Activated naive CD8-positive, alpha-beta T cell (primary cell): ENCODE measurements at regions not wholly inside any gene's neighbourhood (a gene's known extent, or its start where the extent isn't known, plus 50 kb on each side); places are given as distances from the start of the nearest gene placed in this dataset.

Source experiments
- H3K27ac Mint-ChIP-seq: one replicate; pipeline ENCODE4 v1.8.0; 2021; ENCODE audit warnings: mixed read lengths
- H3K27me3 Mint-ChIP-seq: one replicate; pipeline ENCODE4 v1.8.0; 2021; ENCODE audit warnings: mixed read lengths
- H3K36me3 Mint-ChIP-seq: one replicate; pipeline ENCODE4 v1.8.0; 2021; ENCODE audit warnings: mixed read lengths
- H3K4me1 Mint-ChIP-seq: one replicate; pipeline ENCODE4 v1.8.0; 2021; ENCODE audit warnings: low read depth, mixed read lengths
- H3K4me3 Mint-ChIP-seq: one replicate; pipeline ENCODE4 v1.8.0; 2021; ENCODE audit warnings: mild to moderate bottlenecking, mixed read lengths
- H3K9me3 Mint-ChIP-seq: one replicate; pipeline ENCODE4 v1.8.0; 2021; ENCODE audit warnings: low read depth, mixed read lengths

DNA sequence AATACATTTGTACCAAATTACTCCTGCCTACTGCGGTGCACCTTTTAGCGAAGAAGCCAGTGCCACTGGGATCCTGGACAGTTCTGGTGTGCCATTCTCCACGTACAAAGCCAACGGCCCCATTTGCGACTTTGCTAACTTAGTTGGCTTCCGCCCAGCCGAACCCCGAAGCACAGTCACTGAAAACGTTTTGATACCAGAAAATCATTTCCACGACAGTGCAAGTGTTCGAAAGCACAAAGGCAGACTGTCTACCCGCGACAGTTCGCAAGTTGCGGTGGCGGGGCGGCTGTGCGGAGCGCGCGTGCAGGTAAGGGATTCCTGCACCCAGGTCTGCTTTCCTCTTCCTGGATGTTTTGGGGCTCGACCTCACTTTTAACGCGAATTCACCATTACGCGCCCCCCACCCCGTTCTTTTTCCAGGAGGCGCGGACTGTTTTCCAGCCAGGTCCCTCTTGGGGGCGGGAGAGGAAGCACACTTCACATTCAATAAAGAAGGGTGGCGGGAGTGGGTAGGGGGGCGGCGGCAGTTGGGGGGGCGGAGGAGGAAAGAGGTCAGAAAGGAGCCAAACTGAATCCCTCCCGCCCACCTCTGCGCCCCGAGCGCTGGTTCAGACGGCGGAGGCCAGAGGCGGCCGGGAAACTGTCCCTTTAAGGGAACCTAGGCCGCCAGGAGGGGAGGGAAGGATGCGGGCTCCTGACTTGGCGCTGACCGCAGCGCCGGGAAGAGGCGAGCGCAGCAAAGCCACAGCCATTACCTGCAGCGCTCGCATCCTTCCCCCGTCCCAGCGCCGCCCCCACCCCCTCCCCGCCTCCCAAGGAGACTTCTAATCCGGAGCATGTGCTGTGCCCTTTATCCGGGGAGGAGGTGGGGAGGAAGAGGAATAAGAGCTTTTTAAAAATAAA lies 107.4 kb upstream of the KCTD1 start:
- Mint-ChIP-seq H3K9me3 (no peaks in the 10 kb centered on the region), H3K4me1 (peaks cover 10% of the 10 kb centered on the region), H3K27me3 (peaks cover 51% of the 10 kb centered on the region), H3K36me3 (no peaks in the 10 kb centered on the region), H3K4me3 (peak overlapping the region; percentile 68), H3K27ac (no peak overlapping the region)

DNA sequence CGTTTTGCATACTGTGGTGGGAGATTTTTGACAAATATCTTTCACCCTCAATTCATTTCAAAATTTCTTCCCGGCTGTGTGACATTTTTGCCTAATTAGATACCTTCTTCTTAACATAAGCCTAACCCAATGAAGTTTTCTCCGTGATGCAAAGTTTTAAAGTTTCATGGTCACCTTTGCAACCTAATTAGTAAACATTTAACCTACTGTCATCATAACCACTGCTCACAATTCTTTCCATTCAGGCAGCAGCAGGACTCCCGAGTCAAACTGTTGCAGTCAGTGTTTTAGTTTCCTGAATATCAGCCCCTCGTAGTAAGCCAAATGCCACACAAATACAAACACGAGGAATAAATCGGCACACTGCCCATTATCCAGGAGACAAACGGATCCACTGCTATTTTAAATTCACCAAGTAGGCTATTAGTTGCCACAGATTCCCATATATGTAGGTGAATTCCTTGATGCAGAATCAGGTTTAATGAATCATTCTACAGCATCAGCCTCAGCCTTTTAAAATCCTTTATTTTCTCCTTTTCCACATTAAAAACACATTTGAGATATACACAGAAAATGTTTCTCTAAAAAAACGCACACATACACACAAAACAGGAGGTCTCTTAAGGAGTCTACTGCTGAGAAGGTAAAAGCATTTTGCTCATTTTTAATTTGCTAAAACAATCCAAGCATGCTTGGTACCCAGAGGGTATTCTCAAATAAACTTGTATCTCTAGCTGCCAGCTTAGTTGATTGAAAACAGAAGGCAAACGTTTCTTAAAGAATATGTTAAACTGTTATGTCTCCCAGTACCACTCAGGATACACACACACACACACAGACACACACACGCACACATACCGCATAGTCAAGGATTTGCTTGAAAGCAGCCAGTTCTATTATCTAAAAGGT lies 106.5 kb upstream of the KCTD1 start:
- H3K4me3 Mint-ChIP-seq: peak overlapping the region; percentile 68
- peaks cover 10% of the 10 kb centered on the region for H3K4me1 Mint-ChIP-seq
- H3K9me3 Mint-ChIP-seq: no peaks in the 10 kb centered on the region
- no peak overlapping the region for H3K27ac Mint-ChIP-seq
- H3K36me3 Mint-ChIP-seq: no peaks in the 10 kb centered on the region
- peaks cover 53% of the 10 kb centered on the region for H3K27me3 Mint-ChIP-seq

DNA sequence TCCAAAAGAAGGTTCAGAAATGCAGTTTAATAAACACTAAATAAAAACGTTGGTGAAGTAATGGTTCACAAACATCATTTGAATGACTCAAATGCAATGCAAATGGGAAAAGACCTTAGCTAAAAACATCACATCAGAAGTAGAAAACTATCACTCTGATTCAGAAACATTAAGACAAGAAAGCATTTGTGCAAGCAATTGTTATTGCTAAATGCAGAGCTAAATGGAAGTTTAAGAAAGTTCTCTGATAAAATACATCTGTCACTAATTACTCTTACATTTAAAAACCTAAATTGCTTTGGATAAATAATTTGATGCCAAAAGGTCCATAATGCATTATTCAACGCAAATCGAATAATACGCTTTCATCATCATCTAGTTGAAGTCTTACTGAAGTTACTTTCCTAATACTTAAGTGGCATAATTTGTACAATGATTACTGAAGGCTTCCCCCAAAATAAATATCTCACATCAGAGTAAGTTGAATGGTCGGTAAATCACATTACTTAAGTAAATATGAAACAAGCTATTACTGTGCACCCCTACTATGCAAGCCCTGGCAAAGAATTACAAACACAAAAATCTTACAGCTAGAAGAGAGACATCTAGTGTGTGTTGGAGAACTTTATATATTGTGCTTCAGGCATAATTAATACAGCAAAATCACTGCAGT lies 105.7 kb upstream of the KCTD1 start:
- Mint-ChIP-seq H3K4me3 (no peak overlapping the region), H3K9me3 (no peaks in the 10 kb centered on the region), H3K4me1 (peaks cover 10% of the 10 kb centered on the region), H3K27me3 (peaks cover 52% of the 10 kb centered on the region), H3K36me3 (no peaks in the 10 kb centered on the region), H3K27ac (no peak overlapping the region)

DNA sequence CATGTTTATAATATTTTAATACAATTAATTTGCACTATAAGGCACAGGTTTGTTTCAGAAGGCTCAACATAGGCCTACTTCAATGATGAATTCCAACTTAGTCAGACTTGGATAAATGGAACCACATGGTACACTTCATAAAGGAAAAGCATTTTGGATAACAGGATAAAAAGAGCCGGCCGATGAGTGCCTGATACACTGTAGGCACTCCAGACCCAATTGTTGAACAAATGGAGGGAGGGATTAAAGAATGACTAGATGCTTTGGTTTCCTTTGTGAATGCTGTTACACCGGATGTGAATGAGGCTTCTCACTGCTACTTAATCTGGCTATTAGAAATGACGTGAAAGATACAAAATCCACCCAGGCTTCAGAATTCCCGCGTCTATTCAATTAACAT lies 104.1 kb upstream of the KCTD1 start:
- peaks cover 39% of the 10 kb centered on the region for H3K27me3 Mint-ChIP-seq
- H3K4me1 Mint-ChIP-seq: peaks cover 7% of the 10 kb centered on the region
- H3K27ac Mint-ChIP-seq: no peak overlapping the region
- no peaks in the 10 kb centered on the region for H3K9me3 Mint-ChIP-seq
- H3K4me3 Mint-ChIP-seq: no peak overlapping the region
- H3K36me3 Mint-ChIP-seq: no peaks in the 10 kb centered on the region

DNA sequence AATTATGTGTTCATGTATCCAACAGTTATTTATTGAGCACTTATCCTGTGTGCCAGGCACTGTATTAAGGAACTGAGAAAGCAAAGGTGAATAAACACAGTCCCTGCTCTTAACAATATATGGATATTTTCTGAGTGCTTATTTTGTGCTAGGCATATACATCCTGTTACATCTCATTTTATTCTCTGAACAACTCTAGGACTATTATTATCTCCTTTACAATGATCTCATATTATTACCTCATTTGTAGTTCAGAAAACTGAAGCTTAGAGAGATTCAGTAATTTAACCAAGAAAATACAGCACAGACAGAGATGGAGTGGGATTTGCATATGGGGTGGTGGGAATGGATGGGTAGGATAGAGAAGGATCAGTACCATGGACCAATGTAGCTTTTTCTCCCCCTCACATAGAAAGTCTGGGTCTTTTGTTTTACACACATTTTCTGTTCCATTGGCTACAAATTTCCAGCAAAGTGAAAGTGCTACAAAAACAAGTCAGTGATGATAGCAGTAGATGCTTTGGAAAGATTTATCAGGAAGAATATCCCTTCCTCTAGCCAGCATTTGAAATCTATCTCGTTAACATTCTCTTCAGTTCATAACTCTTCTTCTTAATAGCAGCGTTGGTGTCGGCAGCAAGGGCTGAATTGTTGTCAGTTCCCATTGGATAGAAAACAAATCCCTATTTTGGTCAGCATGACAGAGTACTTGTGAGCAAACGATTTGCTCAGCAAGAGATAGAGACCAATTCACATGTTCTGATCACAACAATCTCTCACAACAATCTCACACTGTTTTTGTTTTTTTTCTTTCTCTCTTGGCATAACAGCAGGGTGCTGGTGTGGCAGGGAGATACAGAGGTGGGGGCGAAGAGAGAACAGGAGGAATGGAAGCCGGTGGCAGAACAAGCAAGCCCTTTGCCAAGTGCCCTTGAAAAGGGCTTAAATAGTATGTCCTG lies 102.2 kb upstream of the KCTD1 start:
- no peaks in the 10 kb centered on the region for H3K36me3 Mint-ChIP-seq
- no peak overlapping the region for H3K4me3 Mint-ChIP-seq
- H3K27me3 Mint-ChIP-seq: peaks cover 33% of the 10 kb centered on the region
- no peaks in the 10 kb centered on the region for H3K9me3 Mint-ChIP-seq
- H3K4me1 Mint-ChIP-seq: peaks cover 2% of the 10 kb centered on the region
- H3K27ac Mint-ChIP-seq: no peak overlapping the region

DNA sequence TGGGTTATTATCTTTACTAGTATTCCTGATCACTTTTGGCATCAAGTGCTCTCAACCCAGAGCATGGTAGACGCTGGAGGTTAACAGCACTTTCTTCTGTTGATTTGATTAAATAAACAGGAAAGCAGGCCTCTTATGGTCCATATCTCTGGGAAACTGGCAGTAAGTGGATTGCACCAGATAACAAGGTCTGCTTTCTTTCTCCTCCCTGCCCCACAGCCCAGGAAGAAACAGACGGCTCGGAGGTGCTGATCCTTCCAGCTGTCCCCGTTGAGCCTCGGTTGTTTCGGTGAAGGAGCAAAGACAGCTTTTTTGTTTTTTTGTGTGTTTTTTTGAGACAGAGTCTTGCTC lies 100.8 kb upstream of the KCTD1 start:
- Mint-ChIP-seq H3K27ac (no peak overlapping the region), H3K4me3 (no peak overlapping the region), H3K4me1 (no peaks in the 10 kb centered on the region), H3K36me3 (no peaks in the 10 kb centered on the region), H3K9me3 (no peaks in the 10 kb centered on the region), H3K27me3 (peaks cover 21% of the 10 kb centered on the region)

DNA sequence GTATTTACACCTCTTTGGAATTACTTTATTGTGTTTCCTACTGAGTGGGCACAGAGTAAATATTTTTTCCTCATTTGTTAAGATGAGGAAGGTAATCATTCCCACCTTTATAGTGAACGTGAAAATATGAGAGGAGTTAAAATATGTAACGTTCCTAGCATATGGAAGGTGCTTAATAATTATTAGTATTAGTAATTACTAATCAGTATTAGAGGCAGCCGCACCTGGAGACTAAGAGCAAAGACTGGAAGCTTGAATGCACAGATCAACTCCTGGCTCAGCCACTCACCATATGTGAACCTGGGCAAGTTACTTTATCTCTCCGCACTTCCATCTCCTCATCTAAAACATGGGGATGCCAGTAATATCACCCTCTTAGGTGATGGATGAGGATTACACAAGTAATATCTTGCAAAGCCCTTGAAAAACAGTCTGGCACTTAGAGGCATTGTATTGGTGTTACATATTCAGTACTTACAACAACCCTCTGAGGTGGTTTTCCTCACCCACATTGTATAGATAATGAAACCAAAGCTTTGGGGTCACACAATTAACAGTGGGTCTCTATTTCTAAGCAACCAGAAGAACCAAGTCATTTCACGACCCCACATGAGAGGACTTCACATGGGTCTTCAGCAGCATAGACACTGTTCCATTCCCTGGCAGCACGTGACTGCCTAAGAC lies 100.3 kb upstream of the KCTD1 start:
- H3K27ac Mint-ChIP-seq: no peak overlapping the region
- H3K4me1 Mint-ChIP-seq: no peaks in the 10 kb centered on the region
- no peaks in the 10 kb centered on the region for H3K9me3 Mint-ChIP-seq
- H3K4me3 Mint-ChIP-seq: no peak overlapping the region
- H3K27me3 Mint-ChIP-seq: peaks cover 19% of the 10 kb centered on the region
- no peaks in the 10 kb centered on the region for H3K36me3 Mint-ChIP-seq

DNA sequence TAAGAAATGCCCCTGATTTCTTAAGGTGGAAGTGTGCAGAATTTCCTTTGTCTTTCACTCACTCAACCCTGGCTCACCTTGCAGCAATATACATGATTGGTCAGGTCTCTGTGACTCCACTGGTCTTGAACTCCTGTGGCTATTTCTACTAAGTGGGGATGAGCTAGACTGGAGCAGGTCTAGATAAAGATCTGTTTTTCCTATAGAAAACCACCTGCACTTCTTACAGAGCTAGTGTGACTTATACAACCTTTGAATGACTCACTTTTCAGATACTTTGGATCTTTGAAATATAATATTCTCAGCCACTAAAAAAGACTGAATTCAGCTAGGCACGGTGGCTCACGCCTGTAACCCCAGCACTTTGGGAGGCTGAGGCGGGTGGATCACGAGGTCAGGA lies 98.5 kb upstream of the KCTD1 start:
- no peaks in the 10 kb centered on the region for H3K36me3 Mint-ChIP-seq
- H3K27ac Mint-ChIP-seq: no peak overlapping the region
- H3K27me3 Mint-ChIP-seq: peaks cover 17% of the 10 kb centered on the region
- H3K4me3 Mint-ChIP-seq: no peak overlapping the region
- H3K9me3 Mint-ChIP-seq: no peaks in the 10 kb centered on the region
- H3K4me1 Mint-ChIP-seq: no peaks in the 10 kb centered on the region

DNA sequence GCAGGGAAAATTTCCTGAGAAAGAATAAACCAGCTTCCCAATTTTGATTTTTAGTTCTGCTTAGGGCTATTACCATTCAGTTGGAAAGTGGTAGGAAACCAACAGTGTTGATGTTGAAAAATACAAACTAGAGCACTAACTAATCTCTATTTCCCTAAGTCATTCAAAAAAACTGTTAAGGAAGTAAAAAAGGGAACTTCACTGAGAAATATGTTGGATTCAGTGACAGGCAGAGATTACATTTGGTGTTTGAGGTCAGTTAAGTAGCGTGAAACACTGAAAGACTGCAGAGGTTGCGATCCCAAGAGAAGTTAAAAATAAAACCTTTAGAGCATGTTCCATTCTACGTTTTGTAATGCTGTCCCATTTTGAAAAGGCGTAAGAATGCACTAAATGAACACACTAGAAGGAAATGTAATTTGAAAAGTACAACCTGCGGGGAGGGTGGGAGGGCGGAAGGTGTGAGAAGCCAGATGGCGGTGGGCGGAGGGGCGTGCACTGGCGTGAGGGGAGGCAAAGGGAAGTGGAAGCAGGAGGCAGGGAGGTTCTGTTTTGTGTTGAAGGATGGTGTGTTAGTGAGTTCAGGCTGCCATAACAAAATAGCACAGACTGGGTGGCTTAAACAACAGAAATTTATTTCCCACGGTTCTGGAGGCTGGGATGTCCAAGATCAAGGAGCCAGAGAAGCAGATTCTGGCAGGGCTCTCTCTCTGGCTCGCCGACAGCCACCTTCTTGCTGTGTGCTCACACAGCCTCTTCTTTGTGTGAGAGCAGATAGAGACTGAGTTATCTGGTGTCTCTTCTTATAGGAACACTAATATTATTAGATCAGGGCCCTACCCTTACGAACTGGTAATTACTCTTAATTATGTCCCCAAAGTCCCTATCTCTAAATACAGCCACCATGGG lies 94.3 kb upstream of the KCTD1 start:
- Mint-ChIP-seq H3K9me3 (no peaks in the 10 kb centered on the region), H3K4me3 (no peak overlapping the region), H3K27me3 (peaks cover 10% of the 10 kb centered on the region), H3K27ac (no peak overlapping the region), H3K36me3 (no peaks in the 10 kb centered on the region), H3K4me1 (no peaks in the 10 kb centered on the region)

DNA sequence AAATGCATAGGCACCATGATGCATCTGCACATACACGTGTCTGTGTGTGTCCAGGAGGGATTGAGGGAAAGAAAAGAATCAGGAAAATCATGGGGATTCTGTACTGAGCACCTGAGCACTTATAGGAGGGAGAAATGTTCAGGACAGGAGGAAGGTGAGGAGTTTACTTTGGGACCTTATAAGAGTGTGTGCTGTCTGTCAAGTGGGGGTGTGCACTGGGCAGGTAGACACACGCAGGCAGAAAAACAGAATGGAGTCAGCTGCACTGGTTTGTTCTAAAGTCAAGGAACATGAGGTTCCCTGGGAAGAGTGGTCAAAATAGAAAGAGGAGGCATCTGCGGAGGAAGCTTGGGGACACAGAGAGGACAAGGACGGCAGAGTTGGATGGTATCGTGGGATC lies 92.2 kb upstream of the KCTD1 start:
- H3K4me3 Mint-ChIP-seq: no peak overlapping the region
- peaks cover 10% of the 10 kb centered on the region for H3K27me3 Mint-ChIP-seq
- H3K9me3 Mint-ChIP-seq: no peaks in the 10 kb centered on the region
- no peaks in the 10 kb centered on the region for H3K4me1 Mint-ChIP-seq
- no peaks in the 10 kb centered on the region for H3K36me3 Mint-ChIP-seq
- H3K27ac Mint-ChIP-seq: no peak overlapping the region

DNA sequence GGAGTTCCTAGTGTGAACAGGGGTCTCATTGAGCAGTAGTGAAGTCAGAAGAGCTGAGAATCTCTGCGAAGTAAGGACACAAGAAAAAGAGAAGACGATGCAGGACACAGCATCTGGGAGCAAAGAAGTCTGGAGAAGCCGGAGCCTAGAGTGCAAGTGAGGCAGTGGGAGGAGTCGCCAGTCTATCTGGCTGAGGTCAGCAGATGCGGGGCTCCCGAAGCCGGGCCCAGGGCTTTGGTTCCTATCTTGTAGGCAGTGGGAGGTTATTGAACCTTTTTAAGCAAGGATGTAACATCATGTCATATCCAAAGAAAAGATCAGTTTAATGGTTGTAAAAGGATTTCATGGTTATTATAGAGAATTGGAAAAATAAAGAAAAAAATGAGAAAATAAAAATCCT lies 90.8 kb upstream of the KCTD1 start:
- Mint-ChIP-seq H3K4me1 (no peaks in the 10 kb centered on the region), H3K4me3 (no peak overlapping the region), H3K27me3 (peaks cover 9% of the 10 kb centered on the region), H3K9me3 (no peaks in the 10 kb centered on the region), H3K27ac (no peak overlapping the region), H3K36me3 (no peaks in the 10 kb centered on the region)

DNA sequence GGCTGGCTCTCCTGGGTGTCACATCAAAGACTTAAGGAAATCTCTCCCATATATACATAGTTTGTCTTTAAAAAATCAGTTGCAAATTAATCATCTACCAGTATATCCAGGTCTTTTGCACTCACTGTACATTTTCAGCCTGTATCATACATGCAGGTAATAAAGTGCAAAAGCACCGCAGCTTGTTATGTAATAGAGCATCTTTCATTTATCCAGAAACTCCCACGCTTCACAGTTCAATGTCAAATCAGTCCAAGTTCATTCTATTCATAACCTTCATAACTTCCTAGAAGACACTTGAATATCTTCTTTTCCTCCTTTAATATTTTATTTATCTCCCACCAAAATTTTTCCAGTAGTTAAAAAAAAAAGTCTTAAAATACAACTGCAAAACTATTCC lies 89.6 kb upstream of the KCTD1 start:
- Mint-ChIP-seq H3K27ac (no peak overlapping the region), H3K4me1 (no peaks in the 10 kb centered on the region), H3K36me3 (no peaks in the 10 kb centered on the region), H3K4me3 (no peak overlapping the region), H3K27me3 (peaks cover 5% of the 10 kb centered on the region), H3K9me3 (no peaks in the 10 kb centered on the region)

DNA sequence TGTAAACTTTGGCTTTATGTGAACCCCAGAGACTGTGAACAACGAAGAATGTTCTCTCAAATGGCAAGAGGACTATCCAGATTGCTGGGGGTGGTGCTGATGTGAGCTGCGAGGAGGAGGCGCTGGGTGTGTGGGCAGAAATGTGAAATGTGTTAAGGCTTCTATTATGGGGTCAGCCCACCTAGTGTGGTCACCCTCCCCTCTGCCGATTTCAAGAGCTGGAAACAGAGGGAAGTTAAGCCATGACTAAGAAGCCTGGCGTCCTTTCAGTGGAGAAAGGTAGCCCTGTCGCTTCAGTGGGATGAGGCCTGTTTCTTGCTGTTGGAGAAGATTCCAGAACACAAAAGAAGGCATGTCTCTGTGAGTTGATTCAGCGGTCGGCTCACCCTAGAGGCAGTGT lies 89.0 kb upstream of the KCTD1 start:
- H3K9me3 Mint-ChIP-seq: no peaks in the 10 kb centered on the region
- H3K4me3 Mint-ChIP-seq: no peak overlapping the region
- H3K36me3 Mint-ChIP-seq: no peaks in the 10 kb centered on the region
- no peak overlapping the region for H3K27ac Mint-ChIP-seq
- peaks cover 2% of the 10 kb centered on the region for H3K27me3 Mint-ChIP-seq
- H3K4me1 Mint-ChIP-seq: no peaks in the 10 kb centered on the region
